Vagina (tissue), 2 donors: ENCODE measurements at regions not wholly inside any gene's neighbourhood (a gene's known extent, or its start where the extent isn't known, plus 50 kb on each side); places are given as distances from the start of the nearest gene placed in this dataset.

Experiments
- DNase-seq, 2 donors: peaks; one replicate each; pipeline ENCODE4 v3.0.0-alpha.2; 2017; ENCODE audit errors: extremely low spot score in 2 of 2
- H3K27ac ChIP-seq: fragments of 200-600 bp; sonication (generic); one replicate; pipeline ENCODE4 v1.5.1; 2019
- H3K27me3 ChIP-seq: fragments of 200-600 bp; sonication (generic); one replicate; pipeline ENCODE4 v1.5.1; 2019
- H3K36me3 ChIP-seq, 2 donors: fragments of 200-600 bp; sonication (generic); one replicate each; pipeline ENCODE4 v1.5.1; 2017 to 2019
- H3K4me1 ChIP-seq: fragments of 200-600 bp; sonication (generic); one replicate; pipeline ENCODE4 v1.5.1; 2019
- H3K4me3 ChIP-seq, 2 donors: fragments of 200-600 bp; sonication (generic); 1 replicate in 1 of 2; 2 replicates in 1 of 2; pipeline ENCODE4 v1.5.1; 2016 to 2019
- H3K9me3 ChIP-seq: fragments of 200-600 bp; sonication (generic); one replicate; pipeline ENCODE4 v1.5.1; 2019
- POLR2A ChIP-seq, 2 donors: fragments of 450-650 bp; IDR thresholded peaks; one replicate each; pipeline ENCODE4 v1.6.1; 2017; ENCODE audit warnings: antibody characterized with exemption in 2 of 2, mild to moderate bottlenecking in 2 of 2, moderate library complexity in 2 of 2
- POLR2AphosphoS5 ChIP-seq, 2 donors: sonication (generic); formaldehyde crosslinking; IDR thresholded peaks; one replicate each; pipeline ENCODE4 v1.9.0; 2017; ENCODE audit warnings: antibody characterized with exemption in 2 of 2, mild to moderate bottlenecking in 2 of 2, low read depth in 1 of 2; ENCODE audit not compliant: insufficient read depth in 1 of 2
- intact Hi-C: fragments of 100-400 bp; cut with DNase I; formaldehyde crosslinking; loops from one replicate; pipeline ENCODE4 v1.15.1; 2023
- TF ChIP-seq, protein P1 (sequence below), 3 experiments: fragments of 450-650 bp in 2 of 3; fragments of 200-600 bp in 1 of 3; sonication (generic) in 1 of 3; IDR thresholded peaks; one replicate each; pipeline ENCODE4 v1.5.1; 2017 to 2019; ENCODE audit warnings: antibody characterized with exemption in 3 of 3, mild to moderate bottlenecking in 2 of 3, moderate library complexity in 2 of 3

DNA sequence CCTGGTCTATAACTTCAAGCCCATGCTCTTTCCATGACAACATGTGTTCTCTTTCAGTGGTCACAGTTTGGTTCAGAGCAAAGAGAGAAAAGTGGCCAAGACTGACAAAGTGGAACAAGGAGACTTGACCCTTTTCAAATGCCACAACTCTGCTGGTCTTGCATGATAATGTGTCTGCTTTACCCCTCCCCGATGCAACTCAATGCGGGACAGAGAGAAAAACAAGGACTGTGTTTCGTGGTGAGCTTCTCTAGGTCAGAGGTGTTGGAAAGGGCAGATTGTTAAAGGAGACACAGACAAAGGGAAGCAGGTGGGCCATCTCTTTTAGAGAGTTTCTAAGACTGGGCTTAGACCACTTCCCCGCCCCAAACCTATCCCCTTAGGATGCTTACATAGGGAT, 61.6 kb upstream of the SERTM1 start:
- no peaks in the 10 kb centered on the region for H3K27me3 ChIP-seq
- H3K4me1 ChIP-seq: no peaks in the 10 kb centered on the region
- no peak overlapping the region for H3K4me3 ChIP-seq
- no peaks in the 10 kb centered on the region for H3K36me3 ChIP-seq
- no peak overlapping the region for H3K27ac ChIP-seq
- DNase-seq: no peak
- intact Hi-C loops: no loop called here
- no peaks in the 10 kb centered on the region for H3K9me3 ChIP-seq
- TF ChIP-seq POLR2AphosphoS5 (IDR thresholded peaks at IDR 0.05; ENCODE audit: insufficient read depth in 1 of 2, low read depth in 1 of 2) (no peak), POLR2A (IDR thresholded peaks at IDR 0.05) (no peak)
- TF ChIP-seq, protein P1, sequence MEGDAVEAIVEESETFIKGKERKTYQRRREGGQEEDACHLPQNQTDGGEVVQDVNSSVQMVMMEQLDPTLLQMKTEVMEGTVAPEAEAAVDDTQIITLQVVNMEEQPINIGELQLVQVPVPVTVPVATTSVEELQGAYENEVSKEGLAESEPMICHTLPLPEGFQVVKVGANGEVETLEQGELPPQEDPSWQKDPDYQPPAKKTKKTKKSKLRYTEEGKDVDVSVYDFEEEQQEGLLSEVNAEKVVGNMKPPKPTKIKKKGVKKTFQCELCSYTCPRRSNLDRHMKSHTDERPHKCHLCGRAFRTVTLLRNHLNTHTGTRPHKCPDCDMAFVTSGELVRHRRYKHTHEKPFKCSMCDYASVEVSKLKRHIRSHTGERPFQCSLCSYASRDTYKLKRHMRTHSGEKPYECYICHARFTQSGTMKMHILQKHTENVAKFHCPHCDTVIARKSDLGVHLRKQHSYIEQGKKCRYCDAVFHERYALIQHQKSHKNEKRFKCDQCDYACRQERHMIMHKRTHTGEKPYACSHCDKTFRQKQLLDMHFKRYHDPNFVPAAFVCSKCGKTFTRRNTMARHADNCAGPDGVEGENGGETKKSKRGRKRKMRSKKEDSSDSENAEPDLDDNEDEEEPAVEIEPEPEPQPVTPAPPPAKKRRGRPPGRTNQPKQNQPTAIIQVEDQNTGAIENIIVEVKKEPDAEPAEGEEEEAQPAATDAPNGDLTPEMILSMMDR (IDR thresholded peaks at IDR 0.05): no peak

- DNase-seq: no peak
- H3K4me3 ChIP-seq: no peak overlapping the region
- intact Hi-C loops: no loop called here
- H3K27me3 ChIP-seq: no peaks in the 10 kb centered on the region
- no peak for TF ChIP-seq POLR2A (IDR thresholded peaks at IDR 0.05)
- no peak for TF ChIP-seq POLR2AphosphoS5 (IDR thresholded peaks at IDR 0.05; ENCODE audit: insufficient read depth in 1 of 2, low read depth in 1 of 2)
- TF ChIP-seq, protein P1 (IDR thresholded peaks at IDR 0.05): no peak
- no peaks in the 10 kb centered on the region for H3K36me3 ChIP-seq
- H3K9me3 ChIP-seq: no peaks in the 10 kb centered on the region
- no peaks in the 10 kb centered on the region for H3K4me1 ChIP-seq
- no peak overlapping the region for H3K27ac ChIP-seq
Measured at GRCh38 chr13:36616706-36617105, 57.1 kb upstream of the SERTM1 start.

GRCh38 chr13:36619535-36619934, 54.3 kb upstream of the SERTM1 start:
- H3K27ac ChIP-seq: no peak overlapping the region
- intact Hi-C loops: no loop called here
- no peaks in the 10 kb centered on the region for H3K4me1 ChIP-seq
- H3K27me3 ChIP-seq: no peaks in the 10 kb centered on the region
- TF ChIP-seq POLR2A (IDR thresholded peaks at IDR 0.05): no peak
- TF ChIP-seq, protein P1 (IDR thresholded peaks at IDR 0.05): no peak
- TF ChIP-seq POLR2AphosphoS5 (IDR thresholded peaks at IDR 0.05; ENCODE audit: insufficient read depth in 1 of 2, low read depth in 1 of 2): no peak
- H3K36me3 ChIP-seq: no peaks in the 10 kb centered on the region
- no peak overlapping the region for H3K4me3 ChIP-seq
- no peaks in the 10 kb centered on the region for H3K9me3 ChIP-seq
- DNase-seq: no peak
